ENCODE measurements at regions not wholly inside any gene's neighbourhood (a gene's known extent, or its start where the extent isn't known, plus 50 kb on each side); places are given as distances from the start of the nearest gene placed in this dataset.

DNA sequence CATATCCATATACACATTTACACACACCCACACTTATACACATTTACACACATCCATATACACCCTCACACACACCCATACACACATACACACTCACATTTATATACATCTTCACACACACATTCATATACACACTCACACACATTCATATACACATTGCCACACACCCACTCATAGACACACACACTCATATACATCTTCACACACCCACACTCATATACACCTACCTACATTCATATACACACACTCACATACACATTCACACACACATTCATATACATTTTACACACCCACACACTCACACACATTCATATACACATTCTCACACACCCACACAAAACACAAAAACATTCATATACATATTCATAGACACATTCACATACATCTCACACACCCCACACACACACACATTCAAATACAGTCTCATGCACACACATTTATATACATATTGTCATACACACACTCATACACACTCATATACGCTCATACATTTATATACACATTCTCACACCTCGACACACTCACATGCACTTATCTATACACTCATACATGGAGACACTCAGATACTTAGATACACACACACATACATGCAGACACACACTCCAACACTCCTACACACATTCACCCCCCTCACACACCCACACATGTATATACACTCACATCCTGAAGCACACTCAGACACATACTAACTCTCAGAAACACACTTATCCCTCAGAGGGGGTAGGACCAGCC is 82.1 kb downstream of the MRPL14 start:
- Histone ChIP-seq H3K9me3 (no peaks in the 10 kb centered on the region), H3K4me1 (no peaks in the 10 kb centered on the region), H3K4me3 (no peak overlapping the region), H3K36me3 (no peaks in the 10 kb centered on the region), H3K27ac (no peak overlapping the region), H3K27me3 (ENCODE audit: low read depth) (no peaks in the 10 kb centered on the region)
- DNase-seq = no peak
- TF ChIP-seq, protein P1, sequence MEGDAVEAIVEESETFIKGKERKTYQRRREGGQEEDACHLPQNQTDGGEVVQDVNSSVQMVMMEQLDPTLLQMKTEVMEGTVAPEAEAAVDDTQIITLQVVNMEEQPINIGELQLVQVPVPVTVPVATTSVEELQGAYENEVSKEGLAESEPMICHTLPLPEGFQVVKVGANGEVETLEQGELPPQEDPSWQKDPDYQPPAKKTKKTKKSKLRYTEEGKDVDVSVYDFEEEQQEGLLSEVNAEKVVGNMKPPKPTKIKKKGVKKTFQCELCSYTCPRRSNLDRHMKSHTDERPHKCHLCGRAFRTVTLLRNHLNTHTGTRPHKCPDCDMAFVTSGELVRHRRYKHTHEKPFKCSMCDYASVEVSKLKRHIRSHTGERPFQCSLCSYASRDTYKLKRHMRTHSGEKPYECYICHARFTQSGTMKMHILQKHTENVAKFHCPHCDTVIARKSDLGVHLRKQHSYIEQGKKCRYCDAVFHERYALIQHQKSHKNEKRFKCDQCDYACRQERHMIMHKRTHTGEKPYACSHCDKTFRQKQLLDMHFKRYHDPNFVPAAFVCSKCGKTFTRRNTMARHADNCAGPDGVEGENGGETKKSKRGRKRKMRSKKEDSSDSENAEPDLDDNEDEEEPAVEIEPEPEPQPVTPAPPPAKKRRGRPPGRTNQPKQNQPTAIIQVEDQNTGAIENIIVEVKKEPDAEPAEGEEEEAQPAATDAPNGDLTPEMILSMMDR (IDR thresholded peaks at IDR 0.05) = no peak
- no peak for ATAC-seq
- intact Hi-C loops (cut with DNase I) = no loop called here

DNA sequence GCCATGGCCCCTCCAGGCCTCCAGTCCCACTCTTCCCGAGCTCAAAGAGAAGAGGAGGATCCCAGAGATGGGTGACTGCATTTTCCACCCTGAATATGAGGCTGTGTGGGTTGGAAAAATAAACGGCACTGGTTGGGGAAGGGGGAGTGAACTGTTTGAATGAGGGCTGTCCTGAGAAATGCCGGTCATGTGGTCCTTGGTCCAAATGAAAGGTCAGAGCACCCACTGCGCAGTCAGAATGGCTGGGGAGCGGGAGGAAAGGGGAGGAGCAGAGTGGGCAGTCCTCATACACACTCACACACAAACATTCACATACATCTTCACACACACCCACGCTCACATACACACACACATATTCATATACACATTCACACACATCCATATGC is 83.1 kb downstream of the MRPL14 start:
- intact Hi-C loops (cut with DNase I) = no loop called here

GRCh38 chr6:44043479-44044153 is 83.6 kb downstream of the MRPL14 start:
- Histone ChIP-seq H3K4me1 (no peaks in the 10 kb centered on the region), H3K27me3 (ENCODE audit: low read depth) (no peaks in the 10 kb centered on the region), H3K4me3 (no peak overlapping the region), H3K27ac (no peak overlapping the region), H3K9me3 (no peaks in the 10 kb centered on the region), H3K36me3 (no peaks in the 10 kb centered on the region)
- ATAC-seq (no peak), DNase-seq (peak; percentile 40)
- TF ChIP-seq, protein P1 (IDR thresholded peaks at IDR 0.05) = no peak
- intact Hi-C loops (cut with DNase I) = no loop called here

More for the DNA sequence above, 83.1 kb downstream of the MRPL14 start:
- Histone ChIP-seq H3K27me3 (ENCODE audit: low read depth) (no peaks in the 10 kb centered on the region), H3K27ac (no peak overlapping the region), H3K4me1 (no peaks in the 10 kb centered on the region), H3K9me3 (no peaks in the 10 kb centered on the region), H3K36me3 (no peaks in the 10 kb centered on the region), H3K4me3 (no peak overlapping the region)
- ATAC-seq (no peak), DNase-seq (no peak)
- TF ChIP-seq, protein P1 (IDR thresholded peaks at IDR 0.05) = no peak

DNA sequence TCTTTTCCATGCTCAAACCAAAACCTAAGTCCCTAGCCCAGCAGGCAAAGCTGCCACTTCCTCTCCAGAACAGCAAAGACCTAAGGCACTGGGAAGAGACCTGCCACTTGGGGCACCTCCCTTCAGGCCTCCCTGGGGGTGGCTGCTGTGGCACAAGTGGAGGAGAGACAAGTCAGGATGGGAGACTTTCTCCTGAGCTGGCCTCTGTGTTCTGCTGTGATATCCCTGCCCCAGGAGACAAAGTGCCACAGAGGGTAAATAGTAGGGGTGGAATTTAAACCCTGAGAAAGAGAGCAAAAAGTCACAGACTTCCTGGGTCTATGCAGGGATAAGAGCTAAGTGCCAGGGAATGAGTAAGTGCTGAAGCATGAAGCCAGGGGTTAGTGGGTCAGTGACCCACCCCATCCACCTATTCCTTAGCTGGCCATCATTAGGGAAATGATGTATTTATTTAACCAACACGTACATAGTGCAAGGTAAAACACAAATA is 84.2 kb downstream of the MRPL14 start:
- DNase-seq (peak; percentile 5), ATAC-seq (no peak)
- Histone ChIP-seq H3K27me3 (ENCODE audit: low read depth) (no peaks in the 10 kb centered on the region), H3K36me3 (no peaks in the 10 kb centered on the region), H3K27ac (no peak overlapping the region), H3K4me3 (no peak overlapping the region), H3K9me3 (no peaks in the 10 kb centered on the region), H3K4me1 (no peaks in the 10 kb centered on the region)
- intact Hi-C loops (cut with DNase I) = no loop called here
- TF ChIP-seq, protein P1 (IDR thresholded peaks at IDR 0.05) = no peak

GRCh38 chr6:44042261-44042988 is 84.8 kb downstream of the MRPL14 start:
- H3K27me3 ChIP-seq (ENCODE audit: low read depth) = no peaks in the 10 kb centered on the region
- H3K4me3 ChIP-seq = no peak overlapping the region
- TF ChIP-seq, protein P1 (IDR thresholded peaks at IDR 0.05) = no peak
- no peaks in the 10 kb centered on the region for H3K4me1 ChIP-seq
- peak; percentile 21 for DNase-seq
- no peak overlapping the region for H3K27ac ChIP-seq
- no peak for ATAC-seq
- intact Hi-C loops (cut with DNase I) = no loop called here
- H3K36me3 ChIP-seq = no peaks in the 10 kb centered on the region
- no peaks in the 10 kb centered on the region for H3K9me3 ChIP-seq

Measured in lower lobe of right lung (tissue), 2 donors.